HG02763 (cell line): ENCODE measurements at regions not wholly inside any gene's neighbourhood (a gene's known extent, or its start where the extent isn't known, plus 50 kb on each side); places are given as distances from the start of the nearest gene placed in this dataset.

Experiments
- ATAC-seq: cut with Tn5 transposase; IDR thresholded peaks from one replicate; pipeline ENCODE4 v1.9.1; 2021; ENCODE audit warnings: mild to moderate bottlenecking, moderate library complexity; ENCODE audit not compliant: unreplicated experiment

GRCh38 chr4:138535316-138535715 lies 293.2 kb upstream of the SLC7A11 start:
- no peak for ATAC-seq

GRCh38 chr4:138522366-138522765 lies 280.2 kb upstream of the SLC7A11 start:
- ATAC-seq = no peak

- no peak for ATAC-seq
These were observed 279.7 kb upstream of the SLC7A11 start for GRCh38 chr4:138521809-138522208.

- no peak for ATAC-seq
These were observed 277.3 kb upstream of the SLC7A11 start for GRCh38 chr4:138519436-138519835.

GRCh38 chr4:138513535-138513934 lies 271.4 kb upstream of the SLC7A11 start:
- no peak for ATAC-seq

- no peak for ATAC-seq
These were observed 270.6 kb upstream of the SLC7A11 start for GRCh38 chr4:138512756-138513155.

- no peak for ATAC-seq
These were observed 267.9 kb upstream of the SLC7A11 start for GRCh38 chr4:138510053-138510452.

- no peak for ATAC-seq
These were observed 267.2 kb upstream of the SLC7A11 start for GRCh38 chr4:138509346-138509745.

GRCh38 chr4:138507522-138507921 lies 265.4 kb upstream of the SLC7A11 start:
- ATAC-seq = no peak

GRCh38 chr4:138501614-138502013 lies 259.5 kb upstream of the SLC7A11 start:
- ATAC-seq = no peak

GRCh38 chr4:138500869-138501268 lies 258.7 kb upstream of the SLC7A11 start:
- no peak for ATAC-seq

GRCh38 chr4:138499627-138500026 lies 257.5 kb upstream of the SLC7A11 start:
- ATAC-seq = no peak

- ATAC-seq = no peak
These were observed 252.8 kb upstream of the SLC7A11 start for GRCh38 chr4:138494931-138495330.

- no peak for ATAC-seq
These were observed 252.0 kb upstream of the SLC7A11 start for GRCh38 chr4:138494116-138494515.

GRCh38 chr4:138492176-138492575 lies 250.0 kb upstream of the SLC7A11 start:
- ATAC-seq = no peak

- no peak for ATAC-seq
These were observed 246.4 kb upstream of the SLC7A11 start for GRCh38 chr4:138488533-138488932.

- ATAC-seq = no peak
These were observed 245.5 kb upstream of the SLC7A11 start for GRCh38 chr4:138487670-138488069.

GRCh38 chr4:138487230-138487629 lies 245.1 kb upstream of the SLC7A11 start:
- no peak for ATAC-seq

- ATAC-seq = no peak
These were observed 243.3 kb upstream of the SLC7A11 start for GRCh38 chr4:138485498-138485897.

- no peak for ATAC-seq
These were observed 233.0 kb upstream of the SLC7A11 start for GRCh38 chr4:138475116-138475515.

- no peak for ATAC-seq
These were observed 231.2 kb upstream of the SLC7A11 start for GRCh38 chr4:138473339-138473738.

- no peak for ATAC-seq
These were observed 218.6 kb upstream of the SLC7A11 start for GRCh38 chr4:138460477-138461414.

GRCh38 chr4:138458751-138459150 lies 216.6 kb upstream of the SLC7A11 start:
- ATAC-seq = no peak
